ENCODE measurements at regions not wholly inside any gene's neighbourhood (a gene's known extent, or its start where the extent isn't known, plus 50 kb on each side); places are given as distances from the start of the nearest gene placed in this dataset.

GRCh38 chr9:80699511-80699998 lies 989.8 kb downstream of the TLE1 start:
- Histone ChIP-seq H3K9ac (ENCODE audit: insufficient read depth, low read depth, low read length) (no peak overlapping the region), H3K4me3 (replicated peaks in 1 of 3; ENCODE audit: insufficient read depth in 1 of 3, low read depth in 2 of 3, low read length in 3 of 3) (no peak overlapping the region), H3K36me3 (replicated peaks in 1 of 2; ENCODE audit: control insufficient read depth in 1 of 2, insufficient read depth in 2 of 2, low read length in 2 of 2) (no peaks in the 10 kb centered on the region), H3K27ac (ENCODE audit: extremely low read length, insufficient read depth, low read length) (no peak overlapping the region), H4K20me1 (ENCODE audit: insufficient read depth, low read length) (no peaks in the 10 kb centered on the region), H3K27me3 (ENCODE audit: control insufficient read depth in 1 of 2, insufficient read depth in 2 of 2, low read length in 2 of 2) (no peaks in the 10 kb centered on the region), H2AFZ (ENCODE audit: low read length) (no peak overlapping the region), H3K4me2 (ENCODE audit: low read depth, low read length) (no peak overlapping the region), H3K9me3 (ENCODE audit: low read length) (peaks cover 34% of the 10 kb centered on the region), H3K79me2 (ENCODE audit: insufficient read depth, low read length) (no peaks in the 10 kb centered on the region), H3K4me1 (ENCODE audit: insufficient read depth, low read length) (no peaks in the 10 kb centered on the region)
- WGBS (ENCODE audit: low lambda C conversion rate): 4% methylated on average over 2 of the region's 2 CpGs
- BruUV-seq (replicated peaks): no TSS peak
- POLR2A ChIA-PET: no interaction called here
- FAIRE-seq (no peak), ATAC-seq (no peak), DNase-seq (ENCODE audit: low spot score) (no peak)
- in situ Hi-C loops (cut with HindIII; ENCODE audit: extremely low pct_ligation_motif_present, low pct_unique_long_range_greater_than_20kb): no loop called here
- CTCF ChIA-PET (ENCODE audit: low intra/inter-chr PET ratio, low total read pairs): no interaction called here
- intact Hi-C loops (cut with micrococcal nuclease; ENCODE audit: unreplicated experiment): no loop called here
- no peak for TF ChIP-seq ZNF878 (CRISPR knock-in tag; IDR thresholded peaks at IDR 0.05)
- no peak for TF ChIP-seq ZKSCAN1 (IDR thresholded peaks at IDR 0.05; ENCODE audit: low read length)
- TF ChIP-seq SKI (IDR thresholded peaks at IDR 0.05; ENCODE audit: partially characterized antibody): no peak
- TF ChIP-seq ZZZ3 (CRISPR knock-in tag; IDR thresholded peaks at IDR 0.05; ENCODE audit: borderline replicate concordance): no peak
- no peak for TF ChIP-seq ZMYM3 (CRISPR knock-in tag; IDR thresholded peaks at IDR 0.05)
- TF ChIP-seq CTCF (CRISPR knock-in tag; IDR thresholded peaks at IDR 0.05): no peak
- no peak for TF ChIP-seq ZNF644 (CRISPR knock-in tag; IDR thresholded peaks at IDR 0.05; ENCODE audit: low read depth)
- no peak for TF ChIP-seq CENPT (CRISPR knock-in tag; IDR thresholded peaks at IDR 0.05; ENCODE audit: low read depth)
- no peak for TF ChIP-seq ZNF792 (CRISPR knock-in tag; IDR thresholded peaks at IDR 0.05)
- no peak for TF ChIP-seq ZNF335 (CRISPR knock-in tag; IDR thresholded peaks at IDR 0.05)
- no peak for TF ChIP-seq EEA1 (CRISPR knock-in tag; IDR thresholded peaks at IDR 0.05; ENCODE audit: borderline replicate concordance)
- no peak for TF ChIP-seq ELF4 (CRISPR knock-in tag; IDR thresholded peaks at IDR 0.05; ENCODE audit: borderline replicate concordance)
- TF ChIP-seq HES4 (CRISPR knock-in tag; IDR thresholded peaks at IDR 0.05; ENCODE audit: borderline replicate concordance): no peak
